ENCODE measurements at regions not wholly inside any gene's neighbourhood (a gene's known extent, or its start where the extent isn't known, plus 50 kb on each side); places are given as distances from the start of the nearest gene placed in this dataset.
"Not testable (repeated sequence)": the region's sequence is repeated elsewhere in the genome, so short reads cannot be mapped to it uniquely, and the experiment has no call there.

GRCh38 chr17:30696234-30696633, 128.3 kb downstream of the CRLF3 start:
- Histone ChIP-seq H4K20me1 (ENCODE audit: control insufficient read depth, insufficient read depth) (no peaks in the 10 kb centered on the region), H3K4me1 (ENCODE audit: control insufficient read depth, insufficient read depth, low read length) (no peaks in the 10 kb centered on the region), H3K79me2 (ENCODE audit: control insufficient read depth, insufficient read depth, low read length) (no peaks in the 10 kb centered on the region), H3K27ac (ENCODE audit: control insufficient read depth, insufficient read depth) (no peak overlapping the region), H3K4me3 (no peak overlapping the region), H3K36me3 (ENCODE audit: control insufficient read depth in 2 of 2, insufficient read depth in 2 of 2, low read length in 1 of 2) (no peaks in the 10 kb centered on the region), H3K4me2 (ENCODE audit: control insufficient read depth, insufficient read depth) (no peak overlapping the region), H2AFZ (ENCODE audit: control insufficient read depth, low read depth, low read length) (no peak overlapping the region), H3K9ac (ENCODE audit: control insufficient read depth, insufficient read depth, low read length) (no peak overlapping the region), H3K27me3 (replicated peaks in 1 of 2; ENCODE audit: control insufficient read depth in 2 of 2, insufficient read depth in 2 of 2, low read length in 1 of 2) (no peaks in the 10 kb centered on the region), H3K9me3 (replicated peaks; ENCODE audit: control insufficient read depth, insufficient read depth, low read length) (no peaks in the 10 kb centered on the region)
- in situ Hi-C loops (cut with MboI) = no loop called here
- intact Hi-C loops (cut with micrococcal nuclease; ENCODE audit: unreplicated experiment) = no loop called here
- BruUV-seq (replicated peaks) = no TSS peak
- FAIRE-seq (no peak), DNase-seq (ENCODE audit: low read depth, low spot score) (no peak), ATAC-seq (no peak)
- SMC1A ChIA-PET (ENCODE audit: uncharacterized antibody, unreplicated experiment) = no interaction called here
- RAD21 ChIA-PET (ENCODE audit: unreplicated experiment) = no interaction called here
- POLR2A ChIA-PET = no interaction called here
- whole genome bisulfite sequencing (ENCODE audit: insufficient coverage, insufficient replicate concordance, low lambda C conversion rate, missing lambda C conversion rate) = 71% methylated on average over 5 of the region's 5 CpGs
- no peak for TF ChIP-seq ZNF24 (IDR thresholded peaks at IDR 0.05)
- no peak for TF ChIP-seq RAD51 (IDR thresholded peaks at IDR 0.05)
- no peak for TF ChIP-seq CBFB (IDR thresholded peaks at IDR 0.05; ENCODE audit: low read depth)
- no peak for TF ChIP-seq CHD4 (IDR thresholded peaks at IDR 0.05)
- CTCF ChIA-PET = interaction anchor here (0.6 to 1.5 kb wide), 5 partner anchors 11 to 582 kb away, joined by 3 to 4 read pairs (median 3); no protein-coding TSS in a partner anchor

GRCh38 chr17:30695265-30695811, 129.2 kb downstream of the CRLF3 start:
- H3K27me3 ChIP-seq (replicated peaks in 1 of 2; ENCODE audit: control insufficient read depth in 2 of 2, insufficient read depth in 2 of 2, low read length in 1 of 2); RAD21 ChIA-PET (ENCODE audit: unreplicated experiment); H3K9ac ChIP-seq (ENCODE audit: control insufficient read depth, insufficient read depth, low read length); H3K4me2 ChIP-seq (ENCODE audit: control insufficient read depth, insufficient read depth); H3K79me2 ChIP-seq (ENCODE audit: control insufficient read depth, insufficient read depth, low read length); H3K36me3 ChIP-seq (ENCODE audit: control insufficient read depth in 2 of 2, insufficient read depth in 2 of 2, low read length in 1 of 2); H2AFZ ChIP-seq (ENCODE audit: control insufficient read depth, low read depth, low read length); SMC1A ChIA-PET (ENCODE audit: uncharacterized antibody, unreplicated experiment); H3K9me3 ChIP-seq (replicated peaks; ENCODE audit: control insufficient read depth, insufficient read depth, low read length); H3K4me3 ChIP-seq; DNase-seq (ENCODE audit: low read depth, low spot score); H3K27ac ChIP-seq (ENCODE audit: control insufficient read depth, insufficient read depth); in situ Hi-C loops (cut with MboI); H4K20me1 ChIP-seq (ENCODE audit: control insufficient read depth, insufficient read depth); H3K4me1 ChIP-seq (ENCODE audit: control insufficient read depth, insufficient read depth, low read length); ATAC-seq; intact Hi-C loops (cut with micrococcal nuclease; ENCODE audit: unreplicated experiment); BruUV-seq (replicated peaks); FAIRE-seq: not testable (repeated sequence)
- 0% methylated on average over 1 of the region's 1 CpG for WGBS (ENCODE audit: insufficient coverage, insufficient replicate concordance, low lambda C conversion rate, missing lambda C conversion rate)
- POLR2A ChIA-PET = interaction anchor here (0.6 kb wide), 1 partner anchor 334 kb away, joined by 3 read pairs; no protein-coding TSS in a partner anchor
- CTCF ChIA-PET = interaction anchor here (1.2 kb wide), 1 partner anchor 581 kb away, joined by 4 read pairs; no protein-coding TSS in a partner anchor

Measured in GM12878 (cell line).